ENCODE measurements at regions not wholly inside any gene's neighbourhood (a gene's known extent, or its start where the extent isn't known, plus 50 kb on each side); places are given as distances from the start of the nearest gene placed in this dataset.

DNA sequence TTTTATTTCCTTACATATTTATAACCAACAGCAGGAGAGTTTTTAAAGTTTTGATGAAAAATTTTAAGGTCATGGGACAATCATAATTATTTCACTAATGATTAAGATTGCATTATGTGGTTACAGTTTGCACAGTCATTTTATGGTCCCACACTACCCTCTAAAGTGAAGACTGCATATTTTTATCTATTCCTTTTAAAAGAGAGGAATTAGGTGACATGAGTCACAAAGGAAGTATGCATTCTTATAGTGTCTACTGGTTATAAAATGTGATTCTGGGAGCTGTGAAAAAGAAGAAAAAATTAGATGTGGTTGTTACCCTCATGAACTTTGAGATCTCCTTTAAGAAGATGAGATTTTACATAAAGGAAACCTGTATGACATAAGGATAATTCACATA lies 87.9 kb upstream of the GRIA1 start:
- DNase-seq, result no peak

- no peak for DNase-seq
These were observed 87.0 kb upstream of the GRIA1 start for GRCh38 chr5:153403470-153403869.

- DNase-seq, result no peak
These were observed 85.7 kb upstream of the GRIA1 start for GRCh38 chr5:153404747-153405146.

DNA sequence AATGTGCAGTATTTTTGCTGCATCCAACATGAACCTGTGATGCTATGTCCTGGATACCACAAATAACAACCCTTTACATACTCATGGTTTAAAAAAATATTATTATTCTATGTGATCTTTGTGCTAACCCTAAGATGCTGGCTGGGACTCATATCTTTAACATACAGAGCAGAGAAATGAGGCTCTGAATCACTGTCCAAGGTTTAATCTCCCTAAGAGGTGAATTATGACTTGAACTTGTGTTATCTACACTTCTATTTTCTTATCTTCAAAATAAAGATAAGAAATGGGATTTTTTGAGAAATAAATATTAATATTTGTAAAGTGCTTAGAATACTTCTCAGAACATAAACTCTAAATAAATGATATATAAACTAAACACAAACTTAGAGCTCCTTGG lies 68.8 kb upstream of the GRIA1 start:
- no peak for DNase-seq

- no peak for DNase-seq
These were observed 64.6 kb upstream of the GRIA1 start for GRCh38 chr5:153425914-153426313.

DNA sequence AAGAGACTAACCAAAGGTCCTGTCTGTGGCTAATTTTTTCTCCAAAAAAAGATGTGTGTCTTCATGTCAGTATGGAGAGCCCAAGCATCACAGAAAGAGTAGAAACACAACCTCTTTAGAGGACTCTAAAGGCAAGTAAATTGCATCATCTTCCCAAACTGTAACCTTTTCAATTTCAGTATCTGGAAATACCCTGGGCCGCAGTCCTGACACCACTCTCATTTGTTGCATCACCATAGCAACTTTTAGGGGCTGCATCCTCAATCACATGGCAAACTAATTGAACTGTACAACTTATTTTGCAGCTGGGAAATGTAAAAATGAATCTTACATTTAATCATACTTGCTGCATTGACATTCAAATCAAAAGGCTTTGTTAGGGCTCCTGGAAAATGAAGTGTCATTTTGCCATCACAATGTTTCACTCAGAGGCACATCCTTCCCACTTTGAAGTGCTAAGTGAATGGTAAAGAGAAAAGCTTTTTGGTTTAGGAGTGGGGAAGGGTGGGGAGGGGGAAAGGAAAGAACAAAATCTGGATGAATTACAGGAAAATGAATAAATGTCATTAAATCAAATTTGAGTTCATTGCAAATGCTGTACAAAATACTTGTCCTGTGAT lies 60.6 kb upstream of the GRIA1 start:
- no peak for DNase-seq

GRCh38 chr5:153432583-153432982 lies 57.9 kb upstream of the GRIA1 start:
- DNase-seq, result no peak

- DNase-seq, result no peak
These were observed 53.2 kb upstream of the GRIA1 start for GRCh38 chr5:153437251-153437650.

DNA sequence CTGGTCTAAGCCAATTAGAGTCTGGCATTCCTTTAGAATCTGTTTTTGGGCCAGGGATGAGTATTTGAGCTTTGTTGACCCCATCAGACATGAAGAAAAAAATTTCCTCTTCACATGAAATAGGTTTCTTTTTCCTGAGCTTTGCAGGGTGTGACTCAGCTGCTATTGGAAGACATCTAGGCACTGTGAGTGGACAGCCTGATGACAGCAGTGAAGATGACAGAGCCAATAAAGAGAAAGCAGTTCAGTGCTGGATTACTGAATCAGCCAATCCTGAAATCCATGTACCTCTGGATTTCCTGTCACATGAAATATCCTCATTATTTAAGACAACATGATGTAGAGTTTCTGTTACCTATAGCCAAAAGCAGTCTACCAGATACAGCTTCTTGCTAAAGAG lies 51.3 kb upstream of the GRIA1 start:
- no peak for DNase-seq
